GM19043 (cell line): ENCODE measurements at regions not wholly inside any gene's neighbourhood (a gene's known extent, or its start where the extent isn't known, plus 50 kb on each side); places are given as distances from the start of the nearest gene placed in this dataset.
A peak's percentile ranks its signal among the peaks of the same experiment; 100 is the strongest.

Experiments
- ATAC-seq: cut with Tn5 transposase; IDR thresholded peaks from one replicate; pipeline ENCODE4 v1.9.1; 2021; ENCODE audit warnings: low read depth; ENCODE audit not compliant: unreplicated experiment

DNA sequence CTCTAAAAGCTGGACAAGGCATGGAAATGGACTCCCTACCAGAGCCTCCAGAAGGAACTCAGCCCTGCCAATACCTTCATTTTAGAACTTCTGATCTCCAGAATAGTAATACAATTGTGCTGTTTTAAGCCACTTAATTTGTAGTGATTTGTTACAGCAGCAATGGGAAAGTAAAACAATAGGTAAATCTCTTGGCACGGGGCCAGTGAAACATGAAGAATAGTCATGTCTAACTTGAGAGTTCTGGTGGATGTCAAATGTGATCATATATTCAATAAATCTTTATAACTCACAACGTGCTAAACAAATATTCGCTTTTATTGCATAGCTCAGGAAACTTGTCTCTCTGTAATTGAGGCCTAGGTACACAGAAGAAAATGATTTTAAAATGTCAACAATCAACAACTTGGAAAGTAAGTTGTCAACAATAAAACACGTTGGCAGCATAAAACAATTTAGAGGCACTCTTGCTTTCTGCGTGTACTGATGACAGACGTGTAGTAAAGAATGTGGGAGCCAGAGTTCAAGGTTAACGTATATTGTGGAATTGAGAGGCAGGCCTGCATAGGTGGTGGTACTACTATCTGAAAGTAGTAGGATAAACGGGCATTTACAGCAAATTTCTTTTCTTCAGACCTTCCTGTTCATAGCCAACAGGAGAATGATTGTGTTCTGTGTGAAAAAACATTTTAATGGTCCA, 140.5 kb upstream of the OPRM1 start:
- ATAC-seq: no peak

DNA sequence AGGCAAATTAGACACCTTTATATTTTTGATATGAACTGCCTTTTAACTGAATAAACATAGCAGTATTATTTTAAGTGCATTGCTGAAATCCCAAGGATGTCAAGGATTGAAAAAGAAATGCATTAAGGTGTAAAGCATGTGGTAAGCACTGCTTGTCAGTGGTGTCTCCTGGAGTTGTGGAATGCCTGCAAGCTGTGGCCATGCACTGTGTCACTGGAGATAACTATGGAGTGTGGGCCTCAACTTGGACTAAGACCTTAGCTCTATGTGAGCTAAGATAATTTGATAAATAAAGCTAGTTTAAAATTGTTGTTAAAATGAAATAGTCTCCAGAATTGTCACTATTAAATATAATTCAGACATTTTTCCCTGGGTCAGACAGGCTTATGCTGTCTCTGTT, 156.6 kb upstream of the OPRM1 start:
- ATAC-seq: no peak

DNA sequence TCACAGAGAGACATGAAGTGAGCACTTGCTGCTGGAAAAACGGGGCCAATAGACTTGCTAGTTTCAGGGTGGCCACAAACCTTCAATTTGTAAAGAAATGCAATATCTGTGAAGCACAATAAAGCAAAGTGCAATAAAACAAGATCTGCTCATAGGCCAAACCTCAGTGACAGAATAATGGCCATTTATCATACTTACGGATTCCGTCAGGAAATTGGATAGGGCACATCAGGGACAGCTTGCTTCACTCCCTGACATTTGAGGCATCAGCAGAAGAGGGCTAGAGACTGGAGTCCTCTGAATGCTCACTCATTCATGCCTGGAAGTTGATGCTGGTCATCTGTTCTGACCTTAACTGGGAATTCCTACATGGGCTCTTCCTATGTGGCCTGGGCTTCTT, 165.5 kb upstream of the OPRM1 start:
- ATAC-seq: no peak

DNA sequence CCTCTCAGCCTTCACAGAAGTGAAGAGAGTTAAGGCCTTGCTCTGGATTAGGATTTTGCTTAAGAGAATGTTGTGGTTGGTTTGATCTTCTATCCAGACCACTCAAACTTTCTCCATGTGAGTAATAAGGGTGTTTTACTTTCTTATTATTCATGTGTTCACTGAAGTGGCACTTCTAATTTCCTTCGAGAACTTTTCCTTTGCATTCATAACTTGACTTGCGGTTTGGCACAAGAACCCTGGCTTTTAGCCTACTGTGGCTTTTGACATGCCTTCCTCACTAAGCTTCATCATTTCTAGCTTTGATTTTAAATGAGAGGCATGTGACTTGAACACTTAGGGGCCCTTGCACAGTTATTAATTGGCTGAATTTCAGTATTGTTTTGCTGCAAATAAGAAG, 166.1 kb upstream of the OPRM1 start:
- no peak for ATAC-seq

DNA sequence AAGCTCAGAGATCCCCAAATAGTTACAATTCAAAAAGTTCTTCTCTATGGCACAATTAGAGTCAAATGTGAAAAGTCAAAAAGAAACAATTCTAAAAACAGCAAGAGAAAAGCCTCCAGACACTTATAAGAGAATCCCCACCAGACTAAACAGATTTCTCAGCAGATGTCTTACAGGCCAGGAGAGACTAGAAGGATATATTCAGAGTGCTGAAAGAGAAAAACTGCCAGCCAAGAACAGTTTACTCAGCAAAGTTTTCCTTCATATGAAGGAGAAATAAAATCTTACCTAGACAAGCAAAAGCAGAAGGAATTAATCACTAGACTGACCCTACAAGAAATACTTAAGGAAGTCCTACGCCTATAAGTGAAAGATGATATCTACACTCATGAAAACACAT, 176.1 kb upstream of the OPRM1 start:
- no peak for ATAC-seq

DNA sequence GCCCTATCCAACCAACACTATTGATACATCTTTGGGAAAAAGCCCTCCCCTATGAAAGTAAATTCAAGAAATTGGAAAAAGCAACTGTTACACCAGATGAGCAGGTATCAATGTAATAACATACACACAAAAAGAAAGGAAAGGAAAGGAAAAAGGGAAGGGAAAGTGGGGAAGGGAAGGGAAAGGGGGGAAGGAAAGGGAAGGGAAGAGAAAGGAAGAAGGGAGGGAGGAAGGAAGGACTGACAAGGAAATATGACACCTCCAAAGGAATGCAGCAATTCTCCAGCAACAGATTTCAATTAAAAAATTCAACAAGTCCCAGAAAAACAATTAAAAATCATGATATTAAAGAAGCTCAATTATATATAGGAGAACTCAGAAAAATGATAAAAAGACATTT, 176.9 kb upstream of the OPRM1 start:
- ATAC-seq: no peak

DNA sequence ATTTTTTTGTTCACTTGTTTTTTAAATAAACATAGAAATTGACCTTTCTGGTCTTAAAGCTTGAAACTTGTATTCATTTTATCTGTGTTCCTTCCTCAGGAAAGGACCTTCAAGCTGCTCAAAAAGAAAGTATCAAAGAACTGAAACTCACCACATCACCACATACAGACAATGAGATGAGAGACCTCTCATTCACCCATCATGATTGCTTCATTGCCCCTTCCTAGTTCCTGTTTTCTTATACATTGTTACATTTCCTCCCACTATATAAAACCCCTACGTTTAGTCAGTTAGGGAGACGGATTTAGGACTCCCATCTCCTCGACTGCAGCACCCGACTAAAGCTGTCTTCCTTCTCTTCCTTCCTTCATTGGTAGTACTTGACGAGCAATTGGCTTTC, 180.5 kb upstream of the OPRM1 start:
- peak; percentile 55 for ATAC-seq

DNA sequence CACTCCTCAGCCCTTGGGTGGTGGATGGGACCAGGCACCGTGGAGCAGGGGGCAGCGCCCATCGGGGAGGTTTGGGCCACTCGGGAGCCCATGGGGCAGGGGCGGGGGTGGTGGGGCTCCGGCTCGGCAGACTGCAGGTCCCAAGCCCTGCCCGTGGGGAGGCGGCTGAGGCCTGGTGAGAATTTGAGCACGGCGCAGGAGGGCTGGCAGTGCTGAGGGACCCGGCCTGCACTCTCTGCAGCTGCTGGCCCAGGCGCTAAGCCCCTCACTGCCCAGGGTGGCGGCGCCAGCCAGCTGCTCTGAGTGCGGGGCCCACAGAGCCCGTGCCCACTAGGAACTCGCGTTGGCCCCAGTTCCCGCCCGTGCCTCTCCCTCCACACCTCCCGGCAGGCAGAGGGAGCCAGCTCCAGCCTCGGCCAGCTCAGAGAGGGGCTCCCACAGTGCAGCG, 182.1 kb upstream of the OPRM1 start:
- ATAC-seq: no peak

DNA sequence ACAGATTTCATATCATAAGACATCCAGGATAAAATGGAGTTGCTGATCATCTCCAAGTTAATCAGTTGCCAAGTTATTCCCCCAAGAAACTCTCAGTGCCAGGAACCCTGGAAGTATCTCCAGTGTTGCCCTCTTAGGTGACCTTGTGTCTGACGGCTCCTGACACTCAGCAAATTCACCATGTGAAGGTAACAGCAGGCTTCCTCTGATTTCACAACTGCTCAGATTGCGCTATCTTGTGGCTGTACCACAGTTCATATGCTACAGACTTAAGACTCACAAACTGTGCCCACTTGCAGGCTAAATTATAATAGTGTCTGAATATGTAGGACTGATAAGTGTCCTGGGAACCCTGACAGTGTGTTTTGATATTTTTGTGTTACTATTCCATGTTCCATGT, 186.6 kb upstream of the OPRM1 start:
- ATAC-seq: no peak

DNA sequence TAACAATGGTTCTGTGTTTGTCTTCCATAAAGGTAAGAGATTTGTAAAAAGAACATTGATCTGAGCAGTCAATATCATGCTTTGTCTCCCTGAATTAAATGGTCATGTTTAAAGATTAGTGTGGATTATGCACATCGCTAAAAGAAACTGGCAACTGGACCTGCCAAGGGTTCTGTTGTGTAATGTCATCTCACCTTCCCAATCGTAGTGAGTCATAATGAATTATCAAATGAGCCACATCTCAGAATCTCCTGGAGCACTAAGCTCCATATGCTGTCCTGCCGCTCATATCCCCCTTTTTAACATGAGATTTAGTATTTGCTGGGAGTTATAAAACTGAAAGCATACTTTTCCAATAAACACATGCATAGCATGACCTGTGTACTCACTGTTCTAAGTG, 187.0 kb upstream of the OPRM1 start:
- ATAC-seq: no peak

DNA sequence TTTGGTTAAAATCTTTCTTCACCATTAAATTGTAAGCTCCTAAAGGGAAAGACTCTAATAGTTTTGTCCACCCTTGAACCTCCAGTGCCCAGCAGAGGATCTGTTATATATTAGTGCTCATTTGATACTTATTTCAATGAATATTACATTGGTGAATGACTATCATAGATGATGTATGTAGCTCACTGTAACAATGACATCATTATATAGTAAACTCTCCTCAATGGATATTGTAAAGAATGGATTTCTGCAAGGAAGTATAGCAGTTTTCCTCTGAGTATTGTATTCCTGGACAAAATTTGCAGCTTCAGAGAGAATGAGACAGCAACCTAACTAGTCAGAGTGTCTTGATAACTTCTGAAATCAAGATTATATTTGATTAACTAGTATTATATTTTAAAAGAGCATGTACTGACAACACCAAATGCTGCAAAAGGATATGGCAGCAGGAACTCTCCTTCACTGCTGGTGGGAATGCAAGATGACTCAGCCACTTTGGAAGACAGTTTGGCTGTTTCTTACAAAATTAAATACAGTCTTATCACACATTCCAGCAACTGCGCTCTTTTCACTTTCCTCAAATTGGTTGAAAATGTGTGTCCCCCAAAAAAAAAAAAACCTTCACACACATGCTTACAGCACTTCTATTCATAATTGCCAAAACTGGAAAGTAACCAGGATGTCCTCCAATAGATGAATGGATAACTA, 189.8 kb upstream of the OPRM1 start:
- no peak for ATAC-seq

DNA sequence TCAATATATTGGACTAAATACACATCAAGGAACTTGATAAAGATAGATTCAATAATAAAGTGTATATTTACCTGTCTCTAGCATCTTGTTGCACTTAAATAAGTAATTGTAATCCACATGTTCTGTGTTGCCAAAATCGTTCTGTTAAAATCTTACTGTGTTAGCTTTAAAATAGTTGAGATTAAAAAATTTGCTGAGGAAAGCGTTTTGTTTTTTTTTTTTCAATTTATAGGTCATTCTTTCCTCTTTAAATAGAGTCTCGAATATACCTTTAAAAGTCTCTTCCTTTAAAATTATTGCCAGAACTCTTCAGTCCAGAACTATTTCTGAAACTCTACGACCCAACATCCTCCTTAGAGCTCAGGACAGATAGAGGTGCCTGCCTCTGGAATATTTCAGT, 195.6 kb upstream of the OPRM1 start:
- no peak for ATAC-seq

DNA sequence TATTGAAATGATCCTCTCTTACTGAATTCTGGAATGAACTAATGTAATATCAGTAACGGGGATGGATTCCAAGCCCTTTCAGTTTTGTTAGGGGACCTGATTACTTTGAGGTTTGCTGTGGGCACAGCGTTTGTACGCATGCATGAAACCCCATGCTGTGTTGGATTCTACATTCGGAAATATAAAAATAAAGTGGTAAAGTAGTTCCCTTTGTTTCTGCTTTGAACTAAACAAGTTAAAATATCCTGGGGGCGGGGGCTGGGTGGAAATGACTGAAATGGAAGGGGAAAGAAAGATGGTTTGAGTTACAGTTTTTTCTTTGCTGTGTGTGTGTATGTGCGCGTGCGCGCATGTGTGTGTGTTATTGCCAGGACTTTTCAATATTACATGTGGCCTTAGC, 196.5 kb upstream of the OPRM1 start:
- no peak for ATAC-seq

DNA sequence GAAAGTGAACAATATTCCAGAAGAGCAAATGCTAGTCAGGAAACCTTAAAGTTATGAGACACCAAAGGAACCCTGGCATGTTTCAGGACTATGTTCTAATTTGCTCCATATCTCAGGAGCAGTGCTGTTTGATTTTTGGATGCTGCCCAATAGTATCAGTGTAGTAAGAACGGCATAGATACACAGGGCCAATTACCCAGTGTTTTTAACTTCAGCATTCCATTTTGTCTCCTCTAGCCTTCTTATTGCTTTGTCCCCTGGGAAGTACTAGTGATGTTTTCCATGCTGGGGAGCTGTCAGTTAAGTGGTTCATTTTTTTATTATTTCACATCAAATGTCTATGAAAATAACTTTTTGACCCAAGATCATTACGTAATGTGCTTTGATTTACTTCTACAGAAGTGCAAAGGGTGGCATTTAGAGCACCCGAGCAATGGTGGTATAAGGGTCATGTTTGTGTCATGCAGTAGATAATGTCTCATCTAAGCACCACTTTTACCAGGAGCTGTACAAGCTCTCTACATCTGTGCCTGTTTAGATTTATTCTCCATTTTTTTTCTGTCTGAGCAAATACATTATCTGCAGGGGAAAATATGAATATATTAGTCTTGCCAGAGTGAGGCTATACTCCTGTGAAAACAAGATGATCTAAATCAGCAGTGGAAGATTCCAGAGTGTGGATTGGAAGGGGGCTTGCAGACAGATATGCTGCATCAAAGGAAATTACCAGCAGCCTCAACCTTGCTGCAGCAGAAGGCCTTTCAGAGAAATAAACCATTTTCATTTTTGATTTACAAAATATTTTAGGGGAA, 198.8 kb upstream of the OPRM1 start:
- no peak for ATAC-seq

DNA sequence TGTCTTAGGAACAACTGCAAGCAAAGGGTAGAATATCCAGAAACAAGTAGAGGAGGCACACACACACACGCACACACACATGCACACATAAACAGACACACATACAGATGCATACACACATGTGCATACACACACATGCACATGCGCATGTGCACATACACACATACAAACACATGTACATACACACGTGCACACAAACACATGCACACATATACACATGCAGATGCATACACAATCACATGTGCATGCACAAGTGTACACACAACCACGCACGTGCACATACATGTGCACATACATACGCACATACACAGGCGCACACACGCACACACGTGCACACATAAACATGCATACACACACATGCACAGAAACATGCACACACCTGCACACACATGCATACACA, 206.5 kb upstream of the OPRM1 start:
- no peak for ATAC-seq

DNA sequence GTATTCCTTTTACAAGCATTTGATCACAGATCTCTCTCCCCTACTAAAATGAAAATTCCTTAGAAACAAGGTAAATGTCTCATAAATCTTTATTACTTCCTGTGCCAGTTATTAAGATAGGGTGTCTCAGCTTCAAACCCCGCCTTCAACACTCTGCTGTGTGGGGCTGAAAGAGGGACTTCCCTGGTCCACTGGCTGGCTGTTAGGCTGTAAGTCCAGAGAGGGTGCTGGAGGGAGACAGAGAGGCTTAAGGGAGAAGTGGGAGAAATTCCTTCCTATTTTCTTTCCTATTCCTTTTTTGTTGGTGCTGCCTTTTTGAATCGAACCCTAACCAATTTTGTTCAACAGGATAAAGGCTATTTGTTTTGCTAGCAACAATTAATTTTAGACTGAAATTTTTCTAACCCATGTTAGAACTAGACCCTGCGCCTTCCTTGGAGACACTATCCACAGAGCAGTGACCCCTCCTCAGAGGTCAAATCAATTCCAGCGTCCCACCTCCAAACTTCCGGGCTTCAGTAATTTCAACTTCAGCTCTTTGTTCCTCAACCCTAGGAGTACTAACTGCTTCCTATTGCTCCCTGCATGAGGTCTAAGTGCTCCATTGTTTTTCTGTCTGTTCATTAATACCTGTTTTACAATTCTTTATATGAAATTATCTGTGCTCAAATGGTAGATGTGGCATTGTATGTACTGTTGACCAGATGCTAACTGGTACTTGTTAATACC, 207.5 kb upstream of the OPRM1 start:
- no peak for ATAC-seq

DNA sequence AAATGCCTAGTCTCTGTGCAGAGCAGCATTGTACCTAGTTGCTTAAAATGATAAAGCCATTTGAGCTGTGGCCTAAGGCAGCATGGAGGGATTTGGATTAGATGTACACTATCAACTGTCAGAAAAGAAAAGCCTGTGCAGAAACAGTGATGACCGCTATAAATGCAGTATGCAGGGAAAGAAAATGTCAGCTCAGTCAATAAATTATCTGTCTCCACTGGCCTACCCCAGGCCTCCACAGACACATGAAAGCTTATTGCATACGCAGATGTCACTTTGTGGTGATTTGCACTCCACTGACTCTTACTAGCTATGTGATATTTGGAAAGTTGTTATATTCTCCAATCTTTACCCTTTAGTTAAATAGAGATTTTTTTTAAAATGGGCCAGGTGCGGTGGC, 221.9 kb upstream of the OPRM1 start:
- no peak for ATAC-seq

DNA sequence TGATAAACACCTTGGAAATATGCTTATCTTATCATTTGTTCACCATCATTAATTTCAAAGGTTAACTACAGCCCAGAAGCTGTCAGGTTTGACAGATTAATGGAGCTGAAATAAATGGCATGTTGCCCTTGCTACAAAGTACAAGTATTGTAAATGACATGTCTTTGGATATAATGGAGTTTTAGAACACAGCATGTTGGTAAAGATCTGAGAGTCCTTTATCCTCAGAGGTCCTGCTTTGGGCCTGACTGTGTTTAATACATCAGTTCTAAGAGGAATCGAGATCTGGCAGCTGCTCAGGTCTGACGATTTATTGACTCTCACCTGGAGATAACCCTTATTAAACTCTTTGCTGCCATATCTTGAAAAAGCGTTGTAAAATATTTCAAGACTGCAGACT, 222.7 kb upstream of the OPRM1 start:
- no peak for ATAC-seq

DNA sequence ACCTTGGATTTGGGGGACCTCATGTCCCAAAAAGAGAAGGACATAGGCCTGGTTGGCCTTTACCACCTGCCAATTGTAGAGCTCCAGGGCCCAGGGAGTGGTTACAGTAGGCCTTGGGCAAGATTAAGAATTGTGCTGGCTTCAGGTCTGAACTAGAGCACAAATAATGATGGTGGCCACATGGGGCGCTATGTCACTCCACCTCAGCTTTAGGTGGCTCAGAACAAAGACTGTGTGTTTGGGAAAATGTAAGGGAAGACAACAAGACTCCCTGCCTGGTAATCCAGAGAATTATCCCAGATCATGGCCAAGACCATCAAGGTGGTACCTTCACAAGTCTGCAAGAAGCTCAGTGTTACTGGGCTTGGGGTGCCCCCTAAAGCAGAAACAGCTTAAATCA, 224.9 kb upstream of the OPRM1 start:
- ATAC-seq: peak; percentile 53

DNA sequence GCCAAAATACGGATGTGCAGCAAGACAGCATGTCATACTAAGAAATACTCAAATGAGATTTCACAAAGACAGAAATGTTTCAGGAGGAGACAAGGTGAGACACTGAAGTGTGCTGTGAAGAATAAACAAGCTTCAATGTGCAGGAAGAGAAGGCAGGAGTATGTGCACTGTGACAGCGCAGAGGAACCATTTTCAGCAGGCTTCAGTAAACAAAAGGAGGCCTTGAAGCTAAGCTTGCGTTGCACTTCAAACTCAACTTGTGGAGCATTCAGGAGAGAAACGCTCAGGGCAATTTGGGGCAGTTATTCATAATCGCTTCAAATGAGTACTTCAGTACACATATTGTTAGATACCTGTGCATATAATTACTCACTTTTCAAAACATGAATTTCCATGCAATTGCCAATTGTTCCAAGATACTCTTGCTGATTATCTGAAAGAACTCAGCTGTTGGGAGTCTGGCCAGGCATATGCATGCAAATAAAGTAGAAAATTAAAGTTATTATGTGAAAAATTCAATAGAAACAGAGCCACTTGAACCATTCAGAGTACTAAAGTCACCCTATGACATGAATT, 234.2 kb upstream of the OPRM1 start:
- no peak for ATAC-seq

DNA sequence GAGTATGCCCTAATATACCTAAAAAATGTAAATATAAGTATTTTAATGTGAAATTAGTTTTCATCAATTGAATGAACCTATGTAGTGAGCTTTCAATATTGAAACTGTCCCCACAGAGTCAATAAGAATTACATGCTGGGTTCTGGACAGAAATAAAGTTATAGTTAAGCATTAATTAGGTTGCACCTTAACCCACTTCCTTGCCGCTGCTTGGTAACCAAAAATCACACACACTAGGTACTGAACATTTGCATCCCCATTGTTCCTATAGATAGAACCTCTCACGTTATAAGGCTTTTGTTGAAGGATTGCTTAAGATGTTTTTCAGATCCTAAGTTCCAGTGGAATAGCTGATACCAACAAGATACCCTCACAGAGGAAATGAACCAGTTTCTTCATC, 237.1 kb upstream of the OPRM1 start:
- no peak for ATAC-seq
